HG02840 (cell line): ENCODE measurements at regions not wholly inside any gene's neighbourhood (a gene's known extent, or its start where the extent isn't known, plus 50 kb on each side); places are given as distances from the start of the nearest gene placed in this dataset.

ENCODE experiments used
- ATAC-seq: cut with Tn5 transposase; IDR thresholded peaks from one replicate; pipeline ENCODE4 v1.9.1; 2021; ENCODE audit warnings: mild to moderate bottlenecking, moderate library complexity, moderate number of reproducible peaks; ENCODE audit not compliant: unreplicated experiment, low FRiP score

- no peak for ATAC-seq
These were observed 507.9 kb downstream of the MID1IP1 start for GRCh38 chrX:39309018-39309635.

- no peak for ATAC-seq
These were observed 508.5 kb downstream of the MID1IP1 start for GRCh38 chrX:39309721-39310152.

- ATAC-seq, result no peak
These were observed 509.6 kb downstream of the MID1IP1 start for GRCh38 chrX:39310891-39311290.

GRCh38 chrX:39311646-39312045 is 510.4 kb downstream of the MID1IP1 start:
- no peak for ATAC-seq

- no peak for ATAC-seq
These were observed 511.9 kb downstream of the MID1IP1 start for GRCh38 chrX:39313146-39313545.

GRCh38 chrX:39318506-39319343 is 517.5 kb downstream of the MID1IP1 start:
- ATAC-seq, result no peak

GRCh38 chrX:39320165-39320564 is 518.9 kb downstream of the MID1IP1 start:
- ATAC-seq, result no peak

GRCh38 chrX:39322496-39322895 is 521.2 kb downstream of the MID1IP1 start:
- ATAC-seq, result no peak

GRCh38 chrX:39324233-39324930 is 523.1 kb downstream of the MID1IP1 start:
- no peak for ATAC-seq

GRCh38 chrX:39327255-39327654 is 526.0 kb downstream of the MID1IP1 start:
- no peak for ATAC-seq

GRCh38 chrX:39327705-39328104 is 526.4 kb downstream of the MID1IP1 start:
- ATAC-seq, result no peak

GRCh38 chrX:39328661-39329060 is 527.4 kb downstream of the MID1IP1 start:
- ATAC-seq, result no peak

- no peak for ATAC-seq
These were observed 529.9 kb downstream of the MID1IP1 start for GRCh38 chrX:39331082-39331704.

- no peak for ATAC-seq
These were observed 532.2 kb downstream of the MID1IP1 start for GRCh38 chrX:39333451-39333850.

GRCh38 chrX:39335513-39336235 is 534.4 kb downstream of the MID1IP1 start:
- ATAC-seq, result no peak

GRCh38 chrX:39336671-39337311 is 535.5 kb downstream of the MID1IP1 start:
- ATAC-seq, result no peak

GRCh38 chrX:39337451-39337850 is 536.2 kb downstream of the MID1IP1 start:
- no peak for ATAC-seq

GRCh38 chrX:39338583-39338982 is 537.3 kb downstream of the MID1IP1 start:
- no peak for ATAC-seq

GRCh38 chrX:39356119-39356807 is 555.0 kb downstream of the MID1IP1 start:
- no peak for ATAC-seq
